ENCODE measurements at regions not wholly inside any gene's neighbourhood (a gene's known extent, or its start where the extent isn't known, plus 50 kb on each side); places are given as distances from the start of the nearest gene placed in this dataset.

GRCh38 chr6:26270903-26271667, 93.9 kb upstream of the BTN3A2 start:
- FAIRE-seq (no peak), DNase-seq (no peak), ATAC-seq (peak in 3 of 4 donors; percentile 54 to 65 (median 55))
- no peak overlapping the region for H3K27ac ChIP-seq
- TF ChIP-seq, protein P1, sequence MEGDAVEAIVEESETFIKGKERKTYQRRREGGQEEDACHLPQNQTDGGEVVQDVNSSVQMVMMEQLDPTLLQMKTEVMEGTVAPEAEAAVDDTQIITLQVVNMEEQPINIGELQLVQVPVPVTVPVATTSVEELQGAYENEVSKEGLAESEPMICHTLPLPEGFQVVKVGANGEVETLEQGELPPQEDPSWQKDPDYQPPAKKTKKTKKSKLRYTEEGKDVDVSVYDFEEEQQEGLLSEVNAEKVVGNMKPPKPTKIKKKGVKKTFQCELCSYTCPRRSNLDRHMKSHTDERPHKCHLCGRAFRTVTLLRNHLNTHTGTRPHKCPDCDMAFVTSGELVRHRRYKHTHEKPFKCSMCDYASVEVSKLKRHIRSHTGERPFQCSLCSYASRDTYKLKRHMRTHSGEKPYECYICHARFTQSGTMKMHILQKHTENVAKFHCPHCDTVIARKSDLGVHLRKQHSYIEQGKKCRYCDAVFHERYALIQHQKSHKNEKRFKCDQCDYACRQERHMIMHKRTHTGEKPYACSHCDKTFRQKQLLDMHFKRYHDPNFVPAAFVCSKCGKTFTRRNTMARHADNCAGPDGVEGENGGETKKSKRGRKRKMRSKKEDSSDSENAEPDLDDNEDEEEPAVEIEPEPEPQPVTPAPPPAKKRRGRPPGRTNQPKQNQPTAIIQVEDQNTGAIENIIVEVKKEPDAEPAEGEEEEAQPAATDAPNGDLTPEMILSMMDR (IDR thresholded peaks at IDR 0.05) = no peak
- WGBS, 2 donors = 21 to 23% methylated on average over 49 of the region's 49 CpGs
- no peaks in the 10 kb centered on the region for H3K4me1 ChIP-seq
- intact Hi-C loops (cut with DNase I) = no loop called here
- H3K9me3 ChIP-seq = no peaks in the 10 kb centered on the region
- no peaks in the 10 kb centered on the region for H3K36me3 ChIP-seq
- peaks cover 3 to 72% (median 20%) of the 10 kb centered on the region in 4 donors for H3K27me3 ChIP-seq
- peak overlapping the region in 1 of 4 donors; percentile 22 for H3K4me3 ChIP-seq

- Histone ChIP-seq H3K9me3 (no peaks in the 10 kb centered on the region), H3K27me3 (peaks cover 3 to 72% (median 20%) of the 10 kb centered on the region in 4 donors), H3K4me1 (no peaks in the 10 kb centered on the region), H3K27ac (no peak overlapping the region), H3K36me3 (no peaks in the 10 kb centered on the region), H3K4me3 (no peak overlapping the region)
- TF ChIP-seq, protein P1 (IDR thresholded peaks at IDR 0.05) = no peak
- 8 to 10% methylated on average over 9 of the region's 9 CpGs for WGBS, 2 donors
- DNase-seq (no peak), ATAC-seq (no peak), FAIRE-seq (no peak)
- intact Hi-C loops (cut with DNase I) = no loop called here
Observed at GRCh38 chr6:26271668-26272024, 93.4 kb upstream of the BTN3A2 start.

DNA sequence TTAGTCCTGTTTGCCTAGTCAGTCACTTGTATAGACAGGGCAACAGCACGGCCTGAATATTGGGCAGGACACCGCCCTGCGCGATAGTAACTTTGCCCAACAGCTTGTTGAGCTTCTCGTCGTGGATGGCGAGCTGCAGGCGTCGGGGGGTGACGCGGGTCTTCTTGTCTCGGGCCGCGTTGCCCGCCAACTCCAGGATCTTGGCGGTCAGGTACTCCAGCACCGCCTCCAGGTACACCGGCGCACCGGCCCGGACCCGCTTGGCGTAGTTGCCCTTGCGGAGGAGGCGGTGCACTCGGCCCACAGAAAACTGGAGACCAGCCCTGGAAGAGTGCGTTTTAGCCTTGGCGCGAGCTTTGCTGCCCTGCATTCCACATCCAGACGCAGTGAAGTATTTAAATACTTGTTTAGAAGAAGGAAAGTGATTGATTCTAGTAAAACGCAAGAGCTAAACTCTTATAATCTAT, 92.8 kb upstream of the BTN3A2 start:
- H3K9me3 ChIP-seq = no peaks in the 10 kb centered on the region
- peaks cover 3 to 72% (median 17%) of the 10 kb centered on the region in 4 donors for H3K27me3 ChIP-seq
- no peak for FAIRE-seq
- H3K27ac ChIP-seq = peak overlapping the region in 1 of 4 donors; percentile 61
- no peak overlapping the region for H3K4me3 ChIP-seq
- peak in 3 of 4 donors; percentile 42 to 51 (median 46) for ATAC-seq
- peak in 2 of 6 donors; percentile 13 to 39 for DNase-seq
- intact Hi-C loops (cut with DNase I) = no loop called here
- TF ChIP-seq, protein P1 (IDR thresholded peaks at IDR 0.05) = no peak
- H3K4me1 ChIP-seq = no peaks in the 10 kb centered on the region
- no peaks in the 10 kb centered on the region for H3K36me3 ChIP-seq
- WGBS, 2 donors = 5 to 8% methylated on average over 31 of the region's 31 CpGs

GRCh38 chr6:26273673-26274588, 91.1 kb upstream of the BTN3A2 start:
- Histone ChIP-seq H3K27ac (peak overlapping the region in 2 of 4 donors; percentile 53 to 75), H3K36me3 (no peaks in the 10 kb centered on the region), H3K4me1 (no peaks in the 10 kb centered on the region), H3K4me3 (peak overlapping the region in 1 of 4 donors; percentile 22), H3K9me3 (no peaks in the 10 kb centered on the region), H3K27me3 (peaks cover 3 to 67% (median 16%) of the 10 kb centered on the region in 4 donors)
- no peak for DNase-seq
- WGBS, 2 donors = 38 to 40% methylated on average over 21 of the region's 21 CpGs
- ATAC-seq = no peak
- TF ChIP-seq, protein P1 (IDR thresholded peaks at IDR 0.05) = no peak
- intact Hi-C loops (cut with DNase I) = no loop called here
- no peak for FAIRE-seq

Data from pancreas (tissue), 10 donors.